Osteocyte (in vitro differentiated cells): ENCODE measurements at regions not wholly inside any gene's neighbourhood (a gene's known extent, or its start where the extent isn't known, plus 50 kb on each side); places are given as distances from the start of the nearest gene placed in this dataset.

ENCODE experiments used
- DNase-seq: peaks from one replicate; pipeline ENCODE4 v3.0.0; 2021; ENCODE audit warnings: mixed read lengths; ENCODE audit not compliant: unreplicated experiment; ENCODE audit errors: extremely low spot score
- H3K27ac Mint-ChIP-seq: one replicate; pipeline ENCODE4 v1.8.0; 2021; ENCODE audit warnings: mild to moderate bottlenecking, mixed read lengths; ENCODE audit not compliant: unreplicated experiment
- H3K27me3 Mint-ChIP-seq: one replicate; pipeline ENCODE4 v1.8.0; 2021; ENCODE audit warnings: mixed read lengths; ENCODE audit not compliant: unreplicated experiment
- H3K36me3 Mint-ChIP-seq: one replicate; pipeline ENCODE4 v1.8.0; 2021; ENCODE audit warnings: mixed read lengths; ENCODE audit not compliant: unreplicated experiment
- H3K4me1 Mint-ChIP-seq: one replicate; pipeline ENCODE4 v1.8.0; 2021; ENCODE audit warnings: mixed read lengths; ENCODE audit not compliant: unreplicated experiment
- H3K4me3 Mint-ChIP-seq: one replicate; pipeline ENCODE4 v1.8.0; 2021; ENCODE audit warnings: mild to moderate bottlenecking, moderate library complexity, mixed read lengths; ENCODE audit not compliant: unreplicated experiment
- H3K9me3 Mint-ChIP-seq: one replicate; pipeline ENCODE4 v1.8.0; 2021; ENCODE audit warnings: mixed read lengths; ENCODE audit not compliant: unreplicated experiment
- TF ChIP-seq, protein P1 (sequence below): fragments of 200-600 bp; sonication (generic); IDR thresholded peaks from 2 replicates; pipeline ENCODE4 v1.5.0; 2021; ENCODE audit warnings: antibody characterized with exemption, mild to moderate bottlenecking, moderate library complexity

DNA sequence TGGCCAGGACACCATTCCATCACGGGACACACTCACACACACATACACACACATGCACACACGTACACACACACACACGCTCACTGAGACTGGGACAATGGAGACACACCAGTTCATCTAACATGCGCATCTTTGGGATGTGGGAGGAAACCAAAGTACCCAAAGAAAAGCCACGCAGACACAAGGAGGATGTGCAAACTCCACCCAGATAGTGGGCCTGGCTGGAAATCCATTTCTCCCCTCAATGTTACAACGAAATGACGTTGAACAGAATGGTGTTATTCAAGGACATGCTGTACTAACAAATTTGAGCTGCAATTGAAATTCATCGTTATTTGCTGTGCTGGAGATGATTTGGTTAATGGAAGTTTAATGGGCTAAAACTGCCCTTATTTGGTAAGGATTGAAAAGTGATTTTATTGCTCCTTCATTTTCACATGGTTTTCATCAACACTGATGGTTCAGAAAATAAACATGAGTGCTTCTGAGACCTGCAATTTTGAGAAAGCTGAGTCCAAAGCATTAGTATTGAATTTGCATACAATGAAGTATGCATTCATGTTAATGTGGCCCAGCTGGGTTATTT is 110.0 kb downstream of the KCNE4 start:
- no peaks in the 10 kb centered on the region for H3K9me3 Mint-ChIP-seq
- no peaks in the 10 kb centered on the region for H3K36me3 Mint-ChIP-seq
- TF ChIP-seq, protein P1, sequence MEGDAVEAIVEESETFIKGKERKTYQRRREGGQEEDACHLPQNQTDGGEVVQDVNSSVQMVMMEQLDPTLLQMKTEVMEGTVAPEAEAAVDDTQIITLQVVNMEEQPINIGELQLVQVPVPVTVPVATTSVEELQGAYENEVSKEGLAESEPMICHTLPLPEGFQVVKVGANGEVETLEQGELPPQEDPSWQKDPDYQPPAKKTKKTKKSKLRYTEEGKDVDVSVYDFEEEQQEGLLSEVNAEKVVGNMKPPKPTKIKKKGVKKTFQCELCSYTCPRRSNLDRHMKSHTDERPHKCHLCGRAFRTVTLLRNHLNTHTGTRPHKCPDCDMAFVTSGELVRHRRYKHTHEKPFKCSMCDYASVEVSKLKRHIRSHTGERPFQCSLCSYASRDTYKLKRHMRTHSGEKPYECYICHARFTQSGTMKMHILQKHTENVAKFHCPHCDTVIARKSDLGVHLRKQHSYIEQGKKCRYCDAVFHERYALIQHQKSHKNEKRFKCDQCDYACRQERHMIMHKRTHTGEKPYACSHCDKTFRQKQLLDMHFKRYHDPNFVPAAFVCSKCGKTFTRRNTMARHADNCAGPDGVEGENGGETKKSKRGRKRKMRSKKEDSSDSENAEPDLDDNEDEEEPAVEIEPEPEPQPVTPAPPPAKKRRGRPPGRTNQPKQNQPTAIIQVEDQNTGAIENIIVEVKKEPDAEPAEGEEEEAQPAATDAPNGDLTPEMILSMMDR: no peak
- H3K4me3 Mint-ChIP-seq: no peak overlapping the region
- H3K4me1 Mint-ChIP-seq: no peaks in the 10 kb centered on the region
- H3K27me3 Mint-ChIP-seq: no peaks in the 10 kb centered on the region
- no peak overlapping the region for H3K27ac Mint-ChIP-seq
- no peak for DNase-seq

DNA sequence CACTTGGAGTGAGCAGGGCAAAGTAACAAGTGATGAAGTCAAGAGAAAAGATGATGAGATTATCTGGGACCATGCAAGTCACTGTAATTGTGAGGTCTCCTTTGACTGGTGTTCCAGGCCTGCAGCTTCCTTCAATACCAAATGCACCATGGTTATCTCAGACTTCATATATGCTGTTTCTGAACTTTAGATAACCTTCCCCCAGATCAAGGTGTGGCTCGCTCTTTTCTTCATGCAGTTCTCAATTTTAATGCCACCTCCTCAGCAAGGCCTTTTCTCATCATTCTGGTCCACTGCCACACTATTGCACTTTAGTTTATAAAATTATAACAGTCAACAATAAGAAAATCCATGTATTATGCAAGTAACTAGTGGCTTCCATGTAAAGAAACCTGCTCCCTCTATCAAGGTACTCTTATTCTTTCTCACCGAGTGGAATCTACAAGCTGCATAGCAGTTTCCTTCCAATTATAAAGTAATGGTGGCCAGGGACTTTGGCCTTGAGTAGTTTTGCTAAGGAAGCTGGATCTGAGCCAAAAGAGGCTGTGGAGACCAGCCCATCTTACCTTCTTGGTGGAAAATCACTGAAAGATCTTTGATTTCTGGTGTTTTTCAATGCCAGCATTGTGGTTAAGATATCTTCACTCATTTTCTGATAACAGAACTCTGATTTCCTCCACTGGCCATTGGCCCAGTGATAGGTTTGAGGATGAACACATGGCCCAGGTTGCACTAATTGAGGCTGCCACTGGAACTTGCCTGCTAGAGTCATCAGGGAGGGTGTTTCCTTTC is 113.6 kb downstream of the KCNE4 start:
- Mint-ChIP-seq H3K27ac (no peak overlapping the region), H3K4me1 (peaks cover 3% of the 10 kb centered on the region), H3K9me3 (no peaks in the 10 kb centered on the region)

DNA sequence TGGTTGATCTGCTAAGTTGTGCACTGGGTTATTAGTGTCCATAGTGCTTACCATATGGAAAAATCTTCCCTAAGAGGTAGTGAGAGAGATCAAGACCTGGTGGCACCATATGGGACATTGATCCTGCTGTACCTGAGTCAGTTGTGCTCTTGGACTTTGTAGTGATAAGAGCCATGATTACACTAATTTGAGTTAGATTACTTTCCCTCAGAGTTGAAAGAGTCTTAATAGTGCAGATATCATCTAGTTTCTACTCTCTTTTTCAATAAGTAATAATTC is 114.2 kb downstream of the KCNE4 start:
- Mint-ChIP-seq H3K4me1 (peaks cover 3% of the 10 kb centered on the region), H3K36me3 (no peaks in the 10 kb centered on the region), H3K4me3 (no peak overlapping the region), H3K27me3 (no peaks in the 10 kb centered on the region), H3K27ac (no peak overlapping the region), H3K9me3 (no peaks in the 10 kb centered on the region)
- TF ChIP-seq, protein P1: no peak
- no peak for DNase-seq

More for the DNA sequence above, 113.6 kb downstream of the KCNE4 start:
- H3K4me3 Mint-ChIP-seq: no peak overlapping the region
- TF ChIP-seq, protein P1: no peak
- H3K36me3 Mint-ChIP-seq: no peaks in the 10 kb centered on the region
- no peak for DNase-seq
- no peaks in the 10 kb centered on the region for H3K27me3 Mint-ChIP-seq

DNA sequence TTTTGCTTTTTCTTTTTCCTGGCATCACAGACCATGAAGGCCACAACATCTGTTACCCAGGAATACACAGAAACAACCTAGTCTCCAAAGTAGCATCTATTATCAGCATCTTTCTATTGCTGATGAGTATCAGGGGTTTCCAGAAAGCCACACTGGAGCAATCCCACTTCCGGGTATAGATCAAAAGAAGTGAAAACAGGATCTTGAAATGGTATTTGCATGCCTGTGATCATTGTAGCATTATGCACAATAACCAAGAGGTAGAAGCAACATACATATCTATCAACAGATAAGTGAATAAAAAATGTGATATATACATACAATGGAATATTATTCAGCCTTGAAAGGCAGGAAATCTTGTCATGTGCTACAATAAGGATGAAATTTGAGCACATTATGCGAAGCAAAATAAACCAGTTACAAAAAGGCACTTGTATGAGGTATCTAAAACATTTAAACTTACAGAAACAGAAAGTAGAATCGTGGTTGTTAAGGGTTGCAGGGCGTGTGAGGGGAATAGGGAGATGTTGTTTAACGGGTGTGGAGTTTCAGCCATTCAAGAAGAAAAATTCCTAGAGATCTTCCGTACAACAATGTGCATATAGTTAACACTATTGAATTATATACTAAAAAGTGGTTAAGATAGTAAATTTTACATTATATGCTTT is 115.1 kb downstream of the KCNE4 start:
- peaks cover 3% of the 10 kb centered on the region for H3K4me1 Mint-ChIP-seq
- no peak overlapping the region for H3K27ac Mint-ChIP-seq
- H3K27me3 Mint-ChIP-seq: no peaks in the 10 kb centered on the region
- H3K9me3 Mint-ChIP-seq: no peaks in the 10 kb centered on the region
- H3K36me3 Mint-ChIP-seq: no peaks in the 10 kb centered on the region
- no peak for DNase-seq
- no peak overlapping the region for H3K4me3 Mint-ChIP-seq
- TF ChIP-seq, protein P1: no peak
